ENCODE measurements at regions not wholly inside any gene's neighbourhood (a gene's known extent, or its start where the extent isn't known, plus 50 kb on each side); places are given as distances from the start of the nearest gene placed in this dataset.

DNA sequence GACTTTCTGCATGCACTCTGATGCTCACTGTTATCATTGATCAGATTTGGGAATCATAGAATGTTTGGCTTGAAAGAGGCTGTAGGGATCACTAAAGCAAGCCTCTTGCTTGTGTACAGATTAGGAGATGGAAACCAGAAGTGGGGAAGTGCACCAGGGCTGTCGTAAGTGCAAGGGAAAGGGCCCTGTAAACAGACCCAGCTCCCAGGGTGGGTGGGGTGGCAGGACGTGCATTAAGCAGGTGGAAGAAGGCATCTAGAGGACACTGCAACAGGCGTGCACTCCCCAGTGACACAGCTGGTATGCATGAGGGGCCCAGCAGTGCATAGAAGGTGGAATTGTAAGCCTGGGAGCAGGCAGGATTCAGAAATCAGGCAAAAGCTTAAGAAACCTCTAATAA lies 58.0 kb upstream of the SLC7A14 start:
- no peak overlapping the region for H3K27ac ChIP-seq
- no peak overlapping the region for H3K9ac ChIP-seq (ENCODE audit: insufficient read length)
- H3K4me3 ChIP-seq, result no peak overlapping the region
- DNase-seq (ENCODE audit: low read depth, low spot score), result no peak
- no peaks in the 10 kb centered on the region for H3K36me3 ChIP-seq (ENCODE audit: insufficient read depth, low read length)
- no peaks in the 10 kb centered on the region for H3K9me3 ChIP-seq (ENCODE audit: low read depth, low read length)
- no peak for TF ChIP-seq POLR2AphosphoS5 (IDR thresholded peaks at IDR 0.05; ENCODE audit: borderline replicate concordance, low read depth, low read length)
- no peak for TF ChIP-seq FOXP2 (optimal IDR thresholded peaks at IDR 0.05; ENCODE audit: control extremely low read depth, extremely low read length, insufficient read depth)
- TF ChIP-seq EZH2 (IDR thresholded peaks at IDR 0.05), result no peak

DNA sequence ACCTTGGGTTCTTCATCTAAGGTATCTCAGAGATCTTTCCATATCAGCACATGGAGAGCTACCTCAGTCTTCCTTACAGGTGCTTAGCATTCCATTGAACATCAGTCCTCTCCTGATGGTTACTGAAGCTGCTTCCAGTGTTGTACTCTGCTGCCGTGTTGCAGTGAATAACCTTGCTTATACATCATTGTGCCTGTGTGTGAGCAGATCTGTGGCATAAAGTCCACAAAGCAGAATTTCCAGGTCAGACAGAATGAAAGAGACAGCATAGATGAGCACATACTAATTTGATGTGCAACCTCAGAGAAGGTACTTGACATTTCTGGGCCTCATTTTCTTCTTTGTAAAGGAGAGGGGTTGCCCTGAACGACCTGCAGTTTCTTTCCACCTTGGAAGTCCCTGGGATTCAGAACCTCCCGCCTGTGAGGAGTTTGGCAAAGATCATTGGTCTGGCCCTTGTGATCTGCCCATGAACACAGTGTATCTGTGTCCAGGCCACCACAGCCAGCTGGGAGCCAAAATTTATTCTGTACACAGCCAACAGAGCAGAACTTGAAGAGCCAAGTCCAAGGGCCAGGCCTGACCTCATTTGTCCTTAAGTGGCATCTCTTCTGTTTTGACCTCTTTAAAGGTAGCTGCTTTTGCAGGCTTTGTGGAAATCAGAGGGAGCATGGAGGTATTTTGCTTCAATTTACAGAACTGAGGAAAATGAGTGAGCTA lies 57.2 kb upstream of the SLC7A14 start:
- Histone ChIP-seq H3K4me3 (no peak overlapping the region), H3K9ac (ENCODE audit: insufficient read length) (no peak overlapping the region), H3K9me3 (ENCODE audit: low read depth, low read length) (no peaks in the 10 kb centered on the region), H3K36me3 (ENCODE audit: insufficient read depth, low read length) (no peaks in the 10 kb centered on the region), H3K27ac (no peak overlapping the region)
- no peak for DNase-seq (ENCODE audit: low read depth, low spot score)
- TF ChIP-seq EZH2 (IDR thresholded peaks at IDR 0.05), result no peak

DNA sequence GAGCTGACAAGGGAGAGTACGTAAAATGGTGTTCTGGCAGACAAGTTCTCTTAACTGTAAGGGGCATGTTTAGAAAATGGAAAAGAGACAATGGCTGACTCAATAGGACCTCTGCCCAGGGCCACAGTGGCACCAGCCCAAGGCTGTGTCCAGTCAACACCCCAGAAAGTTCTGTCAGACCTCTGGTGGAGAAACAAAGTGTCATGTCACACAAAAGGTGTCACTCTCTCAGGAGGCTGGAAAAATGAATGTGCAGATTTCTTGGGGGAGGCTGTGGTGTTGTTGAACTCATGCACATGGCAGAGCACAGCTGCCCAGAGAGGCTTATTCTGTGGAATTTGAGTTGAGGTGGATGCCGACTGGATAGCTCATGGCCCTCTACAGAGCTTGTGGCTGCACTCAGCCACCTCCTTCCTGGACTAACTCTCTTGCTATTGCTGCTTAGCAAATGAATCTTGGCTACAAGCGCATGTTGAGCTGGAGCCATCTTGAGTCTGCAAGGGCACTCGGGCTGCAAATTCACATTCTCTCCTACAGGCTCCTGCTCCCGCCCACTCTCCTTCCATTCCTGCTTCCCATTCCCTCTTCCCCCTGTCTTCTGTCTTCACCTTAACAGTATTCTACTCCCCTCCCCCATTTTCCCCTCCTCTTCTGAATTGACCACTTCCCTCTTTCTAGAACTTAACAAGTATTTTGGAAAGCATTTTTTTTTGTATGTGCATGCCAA lies 55.8 kb upstream of the SLC7A14 start:
- H3K9me3 ChIP-seq (ENCODE audit: low read depth, low read length), result no peaks in the 10 kb centered on the region
- H3K36me3 ChIP-seq (ENCODE audit: insufficient read depth, low read length), result no peaks in the 10 kb centered on the region
- no peak overlapping the region for H3K27ac ChIP-seq
- TF ChIP-seq POLR2AphosphoS5 (IDR thresholded peaks at IDR 0.05; ENCODE audit: borderline replicate concordance, low read depth, low read length) (no peak), EZH2 (IDR thresholded peaks at IDR 0.05) (no peak), FOXP2 (optimal IDR thresholded peaks at IDR 0.05; ENCODE audit: control extremely low read depth, extremely low read length, insufficient read depth) (no peak)
- no peak overlapping the region for H3K9ac ChIP-seq (ENCODE audit: insufficient read length)
- no peak overlapping the region for H3K4me3 ChIP-seq
- no peak for DNase-seq (ENCODE audit: low read depth, low spot score)

DNA sequence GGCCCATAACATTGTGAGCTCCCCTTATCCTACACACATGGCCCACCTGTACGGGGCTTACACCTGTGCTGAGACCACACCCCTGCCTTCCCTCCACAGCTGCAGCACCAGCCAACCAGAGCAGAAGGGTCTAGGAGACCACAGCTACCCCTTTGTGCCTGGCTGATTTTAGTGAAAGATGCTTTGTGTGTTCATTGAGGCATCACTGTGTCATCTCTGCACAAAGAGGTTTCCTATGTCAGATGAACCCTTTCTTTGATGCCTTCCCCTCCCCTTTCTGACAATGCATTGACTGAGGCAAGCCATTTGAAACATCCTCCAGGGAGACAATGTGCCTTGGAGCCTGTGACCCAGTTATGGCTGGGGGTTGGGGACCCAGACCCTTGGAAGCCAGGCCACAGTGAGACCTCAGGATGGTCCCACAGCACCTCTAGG lies 54.9 kb upstream of the SLC7A14 start:
- TF ChIP-seq FOXP2 (optimal IDR thresholded peaks at IDR 0.05; ENCODE audit: control extremely low read depth, extremely low read length, insufficient read depth) (no peak), POLR2AphosphoS5 (IDR thresholded peaks at IDR 0.05; ENCODE audit: borderline replicate concordance, low read depth, low read length) (no peak), EZH2 (IDR thresholded peaks at IDR 0.05) (no peak)

DNA sequence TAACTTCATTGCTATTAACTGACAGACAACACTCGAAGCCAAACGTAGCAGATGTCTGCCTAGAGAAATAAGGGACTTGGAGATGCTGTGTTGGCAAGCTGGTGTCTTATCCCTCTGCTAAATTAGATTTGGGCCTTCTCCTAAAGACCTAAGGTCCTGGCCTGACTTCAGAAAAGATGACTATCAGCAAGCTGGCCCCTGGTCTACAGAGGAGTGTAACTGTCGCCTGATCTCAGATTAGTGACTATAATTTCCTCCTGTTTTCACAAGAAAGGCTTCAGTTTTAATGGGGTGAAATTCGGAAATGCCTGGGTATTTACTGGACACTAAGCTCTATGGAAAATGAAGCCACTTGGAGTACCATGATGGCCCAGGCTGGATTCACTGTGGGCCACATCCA lies 53.1 kb upstream of the SLC7A14 start:
- DNase-seq (ENCODE audit: low read depth, low spot score), result no peak
- H3K27ac ChIP-seq, result no peak overlapping the region
- no peaks in the 10 kb centered on the region for H3K9me3 ChIP-seq (ENCODE audit: low read depth, low read length)
- no peaks in the 10 kb centered on the region for H3K36me3 ChIP-seq (ENCODE audit: insufficient read depth, low read length)
- TF ChIP-seq FOXP2 (optimal IDR thresholded peaks at IDR 0.05; ENCODE audit: control extremely low read depth, extremely low read length, insufficient read depth), result no peak
- TF ChIP-seq EZH2 (IDR thresholded peaks at IDR 0.05), result no peak
- TF ChIP-seq POLR2AphosphoS5 (IDR thresholded peaks at IDR 0.05; ENCODE audit: borderline replicate concordance, low read depth, low read length), result no peak
- no peak overlapping the region for H3K4me3 ChIP-seq
- no peak overlapping the region for H3K9ac ChIP-seq (ENCODE audit: insufficient read length)

More for the DNA sequence above, 54.9 kb upstream of the SLC7A14 start:
- H3K4me3 ChIP-seq, result no peak overlapping the region
- no peaks in the 10 kb centered on the region for H3K9me3 ChIP-seq (ENCODE audit: low read depth, low read length)
- no peak overlapping the region for H3K27ac ChIP-seq
- H3K36me3 ChIP-seq (ENCODE audit: insufficient read depth, low read length), result no peaks in the 10 kb centered on the region
- H3K9ac ChIP-seq (ENCODE audit: insufficient read length), result no peak overlapping the region
- no peak for DNase-seq (ENCODE audit: low read depth, low spot score)

DNA sequence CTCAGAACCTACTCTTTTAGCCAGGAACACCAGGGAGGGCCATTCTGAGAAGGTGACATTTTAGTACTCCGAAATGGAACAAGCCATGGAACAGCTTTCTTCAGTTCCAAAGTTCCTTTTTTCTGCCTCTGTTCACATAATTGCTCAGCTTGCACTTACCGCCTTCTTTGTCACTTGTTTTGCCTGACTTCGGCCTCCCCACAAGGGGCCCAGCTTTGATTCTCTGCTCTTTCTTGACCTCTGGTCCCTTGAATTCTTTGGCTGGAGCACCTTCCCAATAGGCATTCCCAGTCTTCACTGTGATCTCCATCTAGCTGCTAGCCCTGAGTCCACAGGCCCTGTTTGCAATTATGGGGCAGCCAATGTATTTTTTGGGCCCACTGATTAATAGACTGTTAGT lies 51.4 kb upstream of the SLC7A14 start:
- TF ChIP-seq POLR2AphosphoS5 (IDR thresholded peaks at IDR 0.05; ENCODE audit: borderline replicate concordance, low read depth, low read length) (no peak), FOXP2 (optimal IDR thresholded peaks at IDR 0.05; ENCODE audit: control extremely low read depth, extremely low read length, insufficient read depth) (no peak), EZH2 (IDR thresholded peaks at IDR 0.05) (no peak)
- Histone ChIP-seq H3K4me3 (no peak overlapping the region), H3K27ac (no peak overlapping the region), H3K9ac (ENCODE audit: insufficient read length) (no peak overlapping the region), H3K36me3 (ENCODE audit: insufficient read depth, low read length) (no peaks in the 10 kb centered on the region), H3K9me3 (ENCODE audit: low read depth, low read length) (no peaks in the 10 kb centered on the region)
- no peak for DNase-seq (ENCODE audit: low read depth, low spot score)

DNA sequence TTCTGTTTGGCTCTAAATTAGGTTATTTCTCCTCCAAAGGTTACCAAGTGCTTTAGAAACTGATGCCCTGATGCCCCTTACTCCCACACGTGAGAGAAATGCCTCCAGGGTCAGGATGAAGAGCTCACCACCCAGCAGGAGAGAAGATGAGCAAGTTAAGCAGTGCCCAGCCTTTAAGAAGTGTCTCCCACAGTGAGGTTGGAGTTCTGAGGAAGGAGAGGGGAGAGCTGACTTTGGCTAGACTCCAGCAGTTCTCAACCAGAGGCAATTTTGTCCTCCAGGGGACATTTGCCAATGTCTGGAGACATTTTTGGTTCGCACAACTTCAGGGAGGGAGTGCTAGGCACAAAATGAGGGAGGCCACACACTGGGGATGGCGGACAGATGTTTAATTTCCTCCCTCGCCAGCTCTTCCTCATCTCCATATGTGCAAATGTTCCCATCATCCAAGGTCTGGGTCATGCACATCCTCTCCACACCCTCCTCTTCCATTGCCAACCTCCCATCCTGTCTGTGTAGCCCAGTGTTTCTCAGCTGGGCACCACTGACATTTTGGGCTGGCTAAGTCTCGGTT lies 50.6 kb upstream of the SLC7A14 start:
- TF ChIP-seq EZH2 (IDR thresholded peaks at IDR 0.05) (no peak), FOXP2 (optimal IDR thresholded peaks at IDR 0.05; ENCODE audit: control extremely low read depth, extremely low read length, insufficient read depth) (no peak), POLR2AphosphoS5 (IDR thresholded peaks at IDR 0.05; ENCODE audit: borderline replicate concordance, low read depth, low read length) (no peak)
- H3K9me3 ChIP-seq (ENCODE audit: low read depth, low read length), result no peaks in the 10 kb centered on the region
- H3K9ac ChIP-seq (ENCODE audit: insufficient read length), result no peak overlapping the region
- no peak overlapping the region for H3K4me3 ChIP-seq
- no peaks in the 10 kb centered on the region for H3K36me3 ChIP-seq (ENCODE audit: insufficient read depth, low read length)
- H3K27ac ChIP-seq, result no peak overlapping the region
- DNase-seq (ENCODE audit: low read depth, low spot score), result no peak
